ENCODE measurements at regions not wholly inside any gene's neighbourhood (a gene's known extent, or its start where the extent isn't known, plus 50 kb on each side); places are given as distances from the start of the nearest gene placed in this dataset.

DNA sequence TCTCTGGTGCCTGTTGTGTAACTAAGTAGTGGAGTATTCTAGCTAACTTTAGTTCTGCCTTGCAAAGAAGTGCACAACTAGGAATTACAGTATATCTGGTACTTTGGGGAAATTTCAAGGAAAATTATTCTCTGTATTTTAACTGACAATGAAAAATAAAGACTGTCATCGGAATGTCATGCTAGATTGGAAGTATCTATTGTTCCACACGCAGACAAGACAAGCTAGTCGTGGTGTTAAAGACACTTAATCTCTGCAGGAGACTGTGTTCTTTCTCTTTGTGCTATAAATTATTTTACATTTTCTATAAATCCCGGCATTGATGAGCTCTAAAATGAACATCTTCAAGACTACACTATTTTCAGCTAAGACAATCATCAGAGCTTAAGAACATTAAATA lies 1068.8 kb upstream of the ADGRL4 start:
- H3K9me3 Mint-ChIP-seq = peaks cover 0 to 6% (median 0%) of the 10 kb centered on the region in 7 donors
- ATAC-seq (ENCODE audit: low read depth in 2 of 2) = no peak

DNA sequence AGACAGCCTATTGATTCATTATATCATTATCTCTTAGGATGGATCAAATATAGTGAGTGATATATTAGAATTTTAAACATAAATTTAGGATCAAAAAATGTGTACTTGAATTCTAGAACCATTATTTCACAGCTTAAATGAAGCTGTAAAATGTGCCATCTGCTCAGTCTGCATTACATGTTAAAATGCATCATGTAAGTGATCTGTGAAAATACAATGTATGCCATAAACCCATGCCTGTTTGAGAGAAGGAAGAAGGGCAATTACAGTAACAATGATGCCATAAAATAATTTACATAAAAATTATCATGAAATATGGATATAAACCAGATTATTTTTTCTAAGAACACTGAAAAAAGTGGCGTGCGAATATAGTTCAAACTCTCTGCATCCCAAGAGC lies 1066.0 kb upstream of the ADGRL4 start:
- no peak overlapping the region for H3K27ac Mint-ChIP-seq

More for the DNA sequence above, 1068.8 kb upstream of the ADGRL4 start:
- no peak for DNase-seq
- Mint-ChIP-seq H3K36me3 (no peaks in the 10 kb centered on the region), H3K4me1 (no peaks in the 10 kb centered on the region), H3K4me3 (no peak overlapping the region), H3K27me3 (no peaks in the 10 kb centered on the region), H3K27ac (no peak overlapping the region)

DNA sequence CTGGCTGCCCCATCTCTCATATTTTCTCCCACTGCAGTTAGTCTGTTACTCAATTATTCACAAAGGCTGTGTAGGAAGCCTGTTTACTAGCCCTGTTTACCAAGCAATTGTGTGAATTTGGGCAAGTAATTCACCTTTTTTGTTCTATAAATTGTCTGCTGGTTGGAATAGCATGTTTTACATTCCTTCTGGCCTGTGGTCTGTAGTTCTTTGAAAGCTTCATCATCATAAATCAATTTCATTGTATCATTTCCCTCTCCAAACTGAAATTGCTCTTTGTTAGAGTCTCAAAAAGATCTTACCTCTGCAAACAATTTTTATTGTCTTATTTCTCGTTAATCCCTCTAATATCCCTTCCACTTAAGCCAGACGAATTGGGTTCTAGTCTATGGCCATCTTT lies 1059.5 kb upstream of the ADGRL4 start:
- Mint-ChIP-seq H3K4me1 (no peaks in the 10 kb centered on the region), H3K4me3 (no peak overlapping the region), H3K27ac (no peak overlapping the region), H3K27me3 (no peaks in the 10 kb centered on the region), H3K36me3 (no peaks in the 10 kb centered on the region), H3K9me3 (peaks cover 0 to 3% (median 0%) of the 10 kb centered on the region in 7 donors)
- DNase-seq = no peak
- ATAC-seq (ENCODE audit: low read depth in 2 of 2) = no peak

More for the DNA sequence above, 1066.0 kb upstream of the ADGRL4 start:
- Mint-ChIP-seq H3K9me3 (peaks cover 0 to 3% (median under 1%) of the 10 kb centered on the region in 7 donors), H3K27me3 (no peaks in the 10 kb centered on the region), H3K4me3 (no peak overlapping the region), H3K4me1 (no peaks in the 10 kb centered on the region), H3K36me3 (no peaks in the 10 kb centered on the region)
- ATAC-seq (ENCODE audit: low read depth in 2 of 2) (no peak), DNase-seq (no peak)

DNA sequence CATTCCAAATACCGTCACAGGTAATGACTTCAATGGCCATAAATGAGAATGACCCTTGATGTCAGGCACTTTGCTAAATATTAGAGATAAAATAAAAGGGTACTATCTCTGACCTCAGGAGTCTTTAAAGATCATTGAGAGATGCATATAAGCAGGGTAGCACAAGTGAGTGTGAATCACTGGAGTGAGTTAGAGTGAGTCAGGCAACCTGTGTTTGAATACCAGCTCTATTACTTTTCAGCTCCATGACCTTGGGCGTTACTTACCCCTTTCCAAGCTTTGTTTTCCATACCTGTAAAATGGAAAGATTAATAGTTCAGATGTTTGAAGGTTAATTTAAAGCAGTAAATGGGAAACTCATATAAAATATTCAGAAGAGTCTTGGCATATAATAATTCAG lies 1058.0 kb upstream of the ADGRL4 start:
- DNase-seq (no peak), ATAC-seq (ENCODE audit: low read depth in 2 of 2) (no peak)
- Mint-ChIP-seq H3K27ac (no peak overlapping the region), H3K4me3 (no peak overlapping the region), H3K9me3 (peaks cover 0 to 9% (median 2%) of the 10 kb centered on the region in 7 donors), H3K27me3 (no peaks in the 10 kb centered on the region), H3K36me3 (no peaks in the 10 kb centered on the region), H3K4me1 (no peaks in the 10 kb centered on the region)

GRCh38 chr1:80059940-80060339 lies 1053.4 kb upstream of the ADGRL4 start:
- peaks cover 0 to 6% (median 0%) of the 10 kb centered on the region in 7 donors for H3K9me3 Mint-ChIP-seq
- H3K4me1 Mint-ChIP-seq = no peaks in the 10 kb centered on the region
- H3K4me3 Mint-ChIP-seq = no peak overlapping the region
- H3K27ac Mint-ChIP-seq = no peak overlapping the region
- DNase-seq (no peak), ATAC-seq (ENCODE audit: low read depth in 2 of 2) (peak in 1 of 2 donors; percentile 27)
- no peaks in the 10 kb centered on the region for H3K36me3 Mint-ChIP-seq
- no peaks in the 10 kb centered on the region for H3K27me3 Mint-ChIP-seq

DNA sequence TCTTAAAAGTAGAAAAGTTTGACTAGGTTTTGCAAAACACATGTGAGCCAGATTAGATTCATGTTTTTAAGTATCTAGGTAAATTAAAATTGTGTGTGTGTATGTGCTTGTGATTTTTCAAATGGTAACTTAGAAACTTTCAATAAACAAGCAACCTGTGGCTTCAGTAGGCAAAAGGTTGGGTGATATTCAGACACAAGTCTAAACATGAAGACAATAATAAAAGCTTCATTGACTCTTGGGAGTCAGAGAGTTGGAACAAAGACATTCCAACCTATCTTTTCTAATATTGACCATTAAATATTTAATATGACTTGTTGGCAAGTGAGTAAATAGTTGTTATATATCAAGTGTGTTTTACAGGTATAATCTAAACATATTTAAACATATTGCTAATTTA lies 1049.6 kb upstream of the ADGRL4 start:
- DNase-seq (no peak), ATAC-seq (ENCODE audit: low read depth in 2 of 2) (no peak)
- Mint-ChIP-seq H3K27me3 (no peaks in the 10 kb centered on the region), H3K9me3 (peaks cover 0 to 12% (median 7%) of the 10 kb centered on the region in 7 donors), H3K27ac (no peak overlapping the region), H3K4me3 (no peak overlapping the region), H3K4me1 (no peaks in the 10 kb centered on the region), H3K36me3 (no peaks in the 10 kb centered on the region)

- Mint-ChIP-seq H3K9me3 (peaks cover 0 to 13% (median 4%) of the 10 kb centered on the region in 7 donors), H3K4me1 (no peaks in the 10 kb centered on the region), H3K36me3 (no peaks in the 10 kb centered on the region), H3K27ac (no peak overlapping the region), H3K27me3 (no peaks in the 10 kb centered on the region), H3K4me3 (no peak overlapping the region)
- DNase-seq = no peak
- ATAC-seq (ENCODE audit: low read depth in 2 of 2) = no peak
These were observed 1047.6 kb upstream of the ADGRL4 start for GRCh38 chr1:80054129-80054528.

- H3K36me3 Mint-ChIP-seq = no peaks in the 10 kb centered on the region
- no peaks in the 10 kb centered on the region for H3K4me1 Mint-ChIP-seq
- ATAC-seq (ENCODE audit: low read depth in 2 of 2) (no peak), DNase-seq (no peak)
- H3K4me3 Mint-ChIP-seq = no peak overlapping the region
- H3K27me3 Mint-ChIP-seq = no peaks in the 10 kb centered on the region
- H3K9me3 Mint-ChIP-seq = peaks cover 0 to 13% (median 4%) of the 10 kb centered on the region in 7 donors
- H3K27ac Mint-ChIP-seq = no peak overlapping the region
These were observed 1047.1 kb upstream of the ADGRL4 start for GRCh38 chr1:80053613-80054012.

DNA sequence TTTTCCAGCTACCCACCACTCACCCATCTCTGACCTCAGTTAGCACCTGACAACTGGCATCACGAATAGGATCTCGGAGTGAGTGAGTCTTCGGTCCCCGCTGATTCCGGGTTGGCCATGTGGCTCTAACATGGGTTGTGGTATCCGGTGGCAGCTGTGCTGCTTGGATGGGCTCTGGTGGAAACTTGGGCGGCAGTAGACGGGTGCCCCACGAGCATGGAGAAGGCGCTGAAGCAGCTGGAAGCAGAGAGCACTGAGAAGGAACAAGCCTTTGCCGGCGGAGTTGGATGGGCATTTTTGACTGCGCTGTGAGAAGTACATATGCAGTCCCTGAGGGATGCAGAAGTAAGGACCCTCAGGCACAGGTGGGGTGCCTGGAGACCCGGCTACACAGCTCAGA lies 1044.0 kb upstream of the ADGRL4 start:
- H3K27me3 Mint-ChIP-seq = no peaks in the 10 kb centered on the region
- peak overlapping the region in 1 of 8 donors; percentile 16 for H3K4me3 Mint-ChIP-seq
- H3K4me1 Mint-ChIP-seq = no peaks in the 10 kb centered on the region
- no peaks in the 10 kb centered on the region for H3K36me3 Mint-ChIP-seq
- DNase-seq = no peak
- no peak for ATAC-seq (ENCODE audit: low read depth in 2 of 2)
- no peak overlapping the region for H3K27ac Mint-ChIP-seq
- peaks cover 4 to 13% (median 7%) of the 10 kb centered on the region in 7 donors for H3K9me3 Mint-ChIP-seq

DNA sequence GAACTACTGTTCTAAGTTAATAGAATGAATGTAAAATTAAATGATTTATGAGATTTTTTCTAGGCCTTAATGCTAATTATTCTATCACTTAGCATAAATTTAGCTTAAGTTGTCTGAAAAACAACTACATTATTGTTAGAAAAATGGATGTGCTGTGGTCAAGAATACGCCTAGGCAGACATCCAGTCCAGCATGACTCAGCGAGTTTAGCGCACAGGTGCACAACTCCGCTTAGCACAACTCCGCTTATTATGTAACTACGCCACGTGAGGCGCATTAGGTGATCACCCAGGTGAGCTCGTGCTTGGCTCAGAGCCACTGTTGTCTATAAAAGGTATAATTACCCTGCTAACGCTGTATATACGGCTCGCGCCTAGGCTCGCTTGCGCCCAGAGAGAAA lies 1043.6 kb upstream of the ADGRL4 start:
- Mint-ChIP-seq H3K27me3 (no peaks in the 10 kb centered on the region), H3K4me3 (no peak overlapping the region), H3K9me3 (peaks cover 4 to 13% (median 7%) of the 10 kb centered on the region in 7 donors), H3K27ac (no peak overlapping the region), H3K36me3 (no peaks in the 10 kb centered on the region), H3K4me1 (no peaks in the 10 kb centered on the region)
- no peak for DNase-seq
- no peak for ATAC-seq (ENCODE audit: low read depth in 2 of 2)

DNA sequence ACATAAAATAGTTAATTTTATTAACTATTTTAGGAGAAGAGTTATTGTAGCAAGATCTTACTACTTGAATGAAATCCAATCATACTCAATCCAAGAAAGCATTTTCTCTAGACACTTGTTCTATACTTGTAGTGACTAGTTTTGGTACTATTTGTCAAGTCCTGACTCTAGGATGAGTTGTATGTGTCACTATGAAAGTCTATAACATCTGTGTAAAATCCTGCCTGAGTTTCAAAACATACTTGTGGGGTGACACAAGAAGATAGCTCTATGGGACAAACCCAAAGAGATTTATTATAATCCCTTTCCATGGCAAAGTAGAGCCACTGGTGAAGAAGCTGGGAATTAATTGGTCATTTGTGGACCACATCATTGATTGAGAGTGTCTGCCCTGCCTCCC lies 1042.2 kb upstream of the ADGRL4 start:
- no peaks in the 10 kb centered on the region for H3K4me1 Mint-ChIP-seq
- no peak overlapping the region for H3K27ac Mint-ChIP-seq
- peaks cover 2 to 13% (median 5%) of the 10 kb centered on the region in 7 donors for H3K9me3 Mint-ChIP-seq
- no peaks in the 10 kb centered on the region for H3K36me3 Mint-ChIP-seq
- DNase-seq (no peak), ATAC-seq (ENCODE audit: low read depth in 2 of 2) (no peak)
- H3K27me3 Mint-ChIP-seq = no peaks in the 10 kb centered on the region
- no peak overlapping the region for H3K4me3 Mint-ChIP-seq

- Mint-ChIP-seq H3K4me3 (no peak overlapping the region), H3K27ac (no peak overlapping the region), H3K27me3 (no peaks in the 10 kb centered on the region), H3K9me3 (peaks cover 2 to 10% (median 5%) of the 10 kb centered on the region in 7 donors), H3K36me3 (no peaks in the 10 kb centered on the region), H3K4me1 (no peaks in the 10 kb centered on the region)
- no peak for ATAC-seq (ENCODE audit: low read depth in 2 of 2)
- no peak for DNase-seq
These were observed 1041.3 kb upstream of the ADGRL4 start for GRCh38 chr1:80047791-80048190.

- Mint-ChIP-seq H3K4me1 (no peaks in the 10 kb centered on the region), H3K27ac (no peak overlapping the region)
- no peak for ATAC-seq (ENCODE audit: low read depth in 2 of 2)
These were observed 1038.1 kb upstream of the ADGRL4 start for GRCh38 chr1:80044662-80045061.

DNA sequence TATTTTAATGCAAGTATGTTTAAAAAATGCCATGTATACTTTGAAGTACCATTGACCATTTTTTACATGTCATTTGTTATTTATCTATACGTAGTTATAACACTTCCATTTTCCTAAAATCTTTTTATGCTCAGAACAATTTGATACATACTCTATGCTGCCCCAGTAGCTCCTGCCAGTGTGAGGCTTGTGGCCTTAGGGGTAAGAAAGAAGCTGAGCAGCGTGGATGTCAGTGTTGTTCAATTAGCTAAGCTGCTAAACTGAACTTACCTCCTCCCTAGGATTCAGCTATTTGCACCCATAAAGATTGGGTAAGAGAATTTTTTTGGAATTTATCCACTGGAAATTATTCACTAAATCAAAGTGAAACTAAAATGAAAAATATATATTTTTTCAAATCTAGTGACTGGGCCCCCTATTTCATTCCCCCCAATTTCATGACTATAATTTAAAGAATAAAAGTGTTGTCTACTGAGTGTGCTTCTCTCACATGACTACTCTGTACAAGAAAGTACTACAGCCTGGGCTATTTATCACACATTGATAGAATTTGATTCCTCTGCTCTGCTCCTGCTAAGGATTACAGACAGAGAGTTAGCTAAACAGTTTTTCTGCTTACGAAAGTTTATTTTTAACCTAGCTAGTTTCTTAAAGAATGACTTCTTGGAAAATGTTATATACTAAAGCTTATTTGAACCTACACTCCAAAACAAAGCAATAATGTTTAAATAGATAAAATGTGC lies 1030.3 kb upstream of the ADGRL4 start:
- Mint-ChIP-seq H3K4me3 (no peak overlapping the region), H3K4me1 (no peaks in the 10 kb centered on the region), H3K9me3 (peaks cover 0 to 10% (median 3%) of the 10 kb centered on the region in 7 donors), H3K27me3 (no peaks in the 10 kb centered on the region), H3K36me3 (no peaks in the 10 kb centered on the region), H3K27ac (no peak overlapping the region)
- DNase-seq (no peak), ATAC-seq (ENCODE audit: low read depth in 2 of 2) (no peak)

More at GRCh38 chr1:80044662-80045061, 1038.1 kb upstream of the ADGRL4 start:
- DNase-seq = no peak
- H3K4me3 Mint-ChIP-seq = no peak overlapping the region
- no peaks in the 10 kb centered on the region for H3K27me3 Mint-ChIP-seq
- peaks cover 0 to 12% (median 0%) of the 10 kb centered on the region in 7 donors for H3K9me3 Mint-ChIP-seq
- H3K36me3 Mint-ChIP-seq = no peaks in the 10 kb centered on the region
